Hepatocyte (in vitro differentiated cells): ENCODE measurements at regions not wholly inside any gene's neighbourhood (a gene's known extent, or its start where the extent isn't known, plus 50 kb on each side); places are given as distances from the start of the nearest gene placed in this dataset.
A peak's percentile ranks its signal among the peaks of the same experiment; 100 is the strongest.
"Not testable (repeated sequence)": the region's sequence is repeated elsewhere in the genome, so short reads cannot be mapped to it uniquely, and the experiment has no call there.

Source experiments
- DNase-seq: peaks from one replicate; pipeline ENCODE4 v3.0.0-alpha.2; 2016; ENCODE audit warnings: low spot score
- H2AFZ ChIP-seq: fragments of 200-600 bp; sonication (generic); 2 replicates; pipeline ENCODE4 v1.6.0; 2016; ENCODE audit warnings: antibody characterized with exemption, mild to moderate bottlenecking
- H3K27ac ChIP-seq: fragments of 200-600 bp; sonication (generic); 2 replicates; pipeline ENCODE4 v1.5.1; 2016; ENCODE audit warnings: mild to moderate bottlenecking
- H3K27me3 ChIP-seq: fragments of 200-600 bp; sonication (generic); 2 replicates; pipeline ENCODE4 v1.6.1; 2016
- H3K36me3 ChIP-seq: fragments of 200-600 bp; sonication (generic); replicated peaks from 2 replicates; pipeline ENCODE4 v1.5.1; 2016; ENCODE audit warnings: low read depth; ENCODE audit not compliant: insufficient read depth
- H3K4me1 ChIP-seq: fragments of 200-600 bp; sonication (generic); 2 replicates; pipeline ENCODE4 v1.5.1; 2016; ENCODE audit warnings: mild to moderate bottlenecking, moderate library complexity; ENCODE audit not compliant: insufficient read depth
- H3K4me2 ChIP-seq: fragments of 200-600 bp; sonication (generic); 2 replicates; pipeline ENCODE4 v1.6.0; 2016
- H3K4me3 ChIP-seq: fragments of 200-600 bp; sonication (generic); 2 replicates; pipeline ENCODE4 v1.5.1; 2016; ENCODE audit warnings: mild to moderate bottlenecking
- H3K79me2 ChIP-seq: fragments of 200-600 bp; sonication (generic); 2 replicates; pipeline ENCODE4 v1.6.0; 2017; ENCODE audit warnings: mild to moderate bottlenecking
- H3K9me2 ChIP-seq: fragments of 200-600 bp; sonication (generic); replicated peaks from 2 replicates; pipeline ENCODE4 v1.6.0; 2017; ENCODE audit warnings: mild to moderate bottlenecking; ENCODE audit not compliant: insufficient read depth
- H3K9me3 ChIP-seq: fragments of 200-600 bp; sonication (generic); 2 replicates; pipeline ENCODE4 v1.5.1; 2016; ENCODE audit warnings: low read depth, mild to moderate bottlenecking
- H4K20me1 ChIP-seq: fragments of 200-600 bp; sonication (generic); 2 replicates; pipeline ENCODE4 v1.6.0; 2016; ENCODE audit warnings: mild to moderate bottlenecking; ENCODE audit not compliant: insufficient read depth, poor library complexity, severe bottlenecking
- CTCF ChIP-seq: fragments of 200-600 bp; sonication (generic); IDR thresholded peaks from 2 replicates; pipeline ENCODE4 v1.5.1; 2016; ENCODE audit warnings: antibody characterized with exemption, mild to moderate bottlenecking; ENCODE audit not compliant: poor library complexity
- EZH2 ChIP-seq: fragments of 200-600 bp; sonication (generic); IDR thresholded peaks from 2 replicates; pipeline ENCODE4 v1.6.1; 2016; ENCODE audit warnings: antibody characterized with exemption, mild to moderate bottlenecking, borderline replicate concordance
- EZH2phosphoT487 ChIP-seq: fragments of 200-600 bp; sonication (generic); IDR thresholded peaks from one replicate; pipeline ENCODE4 v1.6.1; 2018; ENCODE audit warnings: antibody characterized with exemption, mild to moderate bottlenecking, low read depth, moderate library complexity; ENCODE audit not compliant: unreplicated experiment, severe bottlenecking
- WGBS: methylation state at CpG from one replicate; pipeline ENCODE4 v1.1.6; 2016; ENCODE audit warnings: low lambda C conversion rate; ENCODE audit errors: missing lambda C conversion rate; 5-methylcytosine and 5-hydroxymethylcytosine counted together

GRCh38 chr3:161619351-161619750, 122.7 kb downstream of the OTOL1 start:
- no peak overlapping the region for H3K4me3 ChIP-seq
- no peaks in the 10 kb centered on the region for H4K20me1 ChIP-seq
- no peaks in the 10 kb centered on the region for H3K9me2 ChIP-seq
- no peaks in the 10 kb centered on the region for H3K27me3 ChIP-seq
- H3K79me2 ChIP-seq = no peaks in the 10 kb centered on the region
- WGBS = 77% methylated on average over 1 of the region's 1 CpG
- no peak for DNase-seq
- H3K4me1 ChIP-seq = no peaks in the 10 kb centered on the region
- H2AFZ ChIP-seq = no peak overlapping the region
- no peaks in the 10 kb centered on the region for H3K36me3 ChIP-seq
- no peak overlapping the region for H3K27ac ChIP-seq
- H3K4me2 ChIP-seq = no peak overlapping the region
- no peak for TF ChIP-seq CTCF
- no peak for TF ChIP-seq EZH2phosphoT487
- no peaks in the 10 kb centered on the region for H3K9me3 ChIP-seq

GRCh38 chr3:161630794-161631193, 134.2 kb downstream of the OTOL1 start:
- no peak for TF ChIP-seq CTCF
- TF ChIP-seq EZH2phosphoT487 = no peak
- no peak for TF ChIP-seq EZH2
- Histone ChIP-seq H3K27me3 (no peaks in the 10 kb centered on the region), H3K9me2 (no peaks in the 10 kb centered on the region), H3K4me2 (no peak overlapping the region), H3K4me1 (no peaks in the 10 kb centered on the region), H3K79me2 (no peaks in the 10 kb centered on the region), H3K9me3 (no peaks in the 10 kb centered on the region), H2AFZ (no peak overlapping the region), H4K20me1 (no peaks in the 10 kb centered on the region), H3K4me3 (no peak overlapping the region), H3K36me3 (no peaks in the 10 kb centered on the region), H3K27ac (no peak overlapping the region)
- 66% methylated on average over 2 of the region's 2 CpGs for WGBS
- DNase-seq = peak; percentile 42

- Histone ChIP-seq H3K79me2 (no peaks in the 10 kb centered on the region), H3K36me3 (no peaks in the 10 kb centered on the region), H4K20me1 (no peaks in the 10 kb centered on the region), H2AFZ (no peak overlapping the region), H3K27ac (no peak overlapping the region), H3K9me3 (no peaks in the 10 kb centered on the region), H3K27me3 (no peaks in the 10 kb centered on the region), H3K9me2 (no peaks in the 10 kb centered on the region), H3K4me2 (no peak overlapping the region), H3K4me3 (no peak overlapping the region), H3K4me1 (no peaks in the 10 kb centered on the region)
- TF ChIP-seq EZH2 (no peak), EZH2phosphoT487 (no peak), CTCF (no peak)
- DNase-seq = no peak
Measured at GRCh38 chr3:161631536-161631935, 134.9 kb downstream of the OTOL1 start.

DNA sequence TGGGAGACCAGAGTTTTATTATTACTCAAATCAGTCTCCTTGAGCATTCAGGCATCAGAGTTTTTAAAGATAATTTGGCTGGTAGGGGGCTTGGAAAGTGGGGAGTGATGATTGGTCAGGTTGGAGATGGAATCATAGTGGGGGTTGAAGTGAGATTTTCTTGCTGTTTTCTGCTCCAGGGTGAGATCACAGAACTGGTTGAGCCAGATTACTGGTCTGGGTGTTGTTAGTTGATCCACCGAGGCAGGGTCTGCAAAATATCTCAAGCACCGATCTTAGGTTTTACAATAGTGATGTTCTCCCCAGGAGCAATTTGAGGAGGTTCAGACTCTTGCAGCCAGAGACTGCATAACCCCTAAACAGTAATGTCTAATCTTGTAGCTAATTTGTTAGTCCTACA, 141.0 kb downstream of the OTOL1 start:
- DNase-seq = no peak
- H2AFZ ChIP-seq = no peak overlapping the region
- H3K4me2 ChIP-seq = no peak overlapping the region
- H4K20me1 ChIP-seq = no peaks in the 10 kb centered on the region
- no peaks in the 10 kb centered on the region for H3K79me2 ChIP-seq
- no peaks in the 10 kb centered on the region for H3K36me3 ChIP-seq
- H3K4me1 ChIP-seq = no peaks in the 10 kb centered on the region
- H3K27ac ChIP-seq = no peak overlapping the region
- H3K9me2 ChIP-seq = no peaks in the 10 kb centered on the region
- 27% methylated on average over 2 of the region's 2 CpGs for WGBS
- no peak overlapping the region for H3K4me3 ChIP-seq
- no peaks in the 10 kb centered on the region for H3K27me3 ChIP-seq
- no peak for TF ChIP-seq CTCF
- TF ChIP-seq EZH2 = no peak
- no peak for TF ChIP-seq EZH2phosphoT487
- no peaks in the 10 kb centered on the region for H3K9me3 ChIP-seq

- not testable (repeated sequence) for H3K4me2 ChIP-seq, H3K27me3 ChIP-seq, H3K27ac ChIP-seq, H4K20me1 ChIP-seq, H3K4me3 ChIP-seq, H3K79me2 ChIP-seq, H2AFZ ChIP-seq, DNase-seq, H3K9me2 ChIP-seq, H3K9me3 ChIP-seq, H3K4me1 ChIP-seq, H3K36me3 ChIP-seq
- WGBS = 62% methylated on average over 5 of the region's 5 CpGs
Measured at GRCh38 chr3:161639095-161639494, 142.5 kb downstream of the OTOL1 start.
